Activated T-cell treated with anti-CD3 and anti-CD28 coated beads, Interleukin-2, amount 50 U/mL, for 72 hours (primary cell): ENCODE measurements at regions not wholly inside any gene's neighbourhood (a gene's known extent, or its start where the extent isn't known, plus 50 kb on each side); places are given as distances from the start of the nearest gene placed in this dataset.

Experiments used
- ATAC-seq, 2 donors: fragments of 150-1000 bp; cut with Tn5 transposase; replicated peaks in 1 of 2; 2 replicates each; pipeline ENCODE4 v1.10.0; 2021; ENCODE audit warnings: moderate library complexity in 2 of 2, mild to moderate bottlenecking in 1 of 2
- DNase-seq, 2 donors: peaks; one replicate each; pipeline ENCODE4 v3.0.0; 2021 to 2022; ENCODE audit warnings: mixed read lengths in 1 of 2
- H3K27ac Mint-ChIP-seq: one replicate; pipeline ENCODE4 v1.8.0; 2022; ENCODE audit warnings: mild to moderate bottlenecking, moderate library complexity, mixed read lengths
- H3K27me3 Mint-ChIP-seq: one replicate; pipeline ENCODE4 v1.8.0; 2022; ENCODE audit warnings: low read depth, mixed read lengths
- H3K36me3 Mint-ChIP-seq, 2 donors: one replicate each; pipeline ENCODE4 v1.8.0; 2022; ENCODE audit warnings: mixed read lengths in 2 of 2, mild to moderate bottlenecking in 1 of 2; ENCODE audit not compliant: insufficient read depth in 2 of 2
- H3K4me1 Mint-ChIP-seq: one replicate; pipeline ENCODE4 v1.8.0; 2022; ENCODE audit warnings: low read depth, mixed read lengths
- H3K4me3 Mint-ChIP-seq, 2 donors: one replicate each; pipeline ENCODE4 v1.8.0; 2022; ENCODE audit warnings: mild to moderate bottlenecking in 2 of 2, mixed read lengths in 2 of 2, moderate library complexity in 2 of 2
- H3K9me3 Mint-ChIP-seq, 2 donors: one replicate each; pipeline ENCODE4 v1.8.0; 2022; ENCODE audit warnings: mixed read lengths in 2 of 2

DNA sequence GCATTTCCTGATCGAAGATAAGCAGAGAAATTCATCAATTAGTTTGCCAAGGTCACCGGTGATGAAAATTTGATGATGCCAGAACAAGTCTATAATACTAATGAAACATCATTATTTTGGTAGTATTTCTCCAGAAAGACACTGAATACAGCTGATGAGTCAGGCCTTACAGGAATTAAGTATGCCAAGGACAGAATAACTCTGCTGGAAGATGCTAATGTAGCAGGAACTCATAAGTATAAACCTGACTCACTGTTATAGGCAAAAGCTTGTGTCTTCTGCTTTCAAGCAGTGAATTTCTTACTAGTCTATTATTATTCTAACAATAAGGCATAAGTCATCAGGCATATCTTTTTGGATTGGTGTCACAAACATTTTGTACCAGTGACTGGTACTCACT, 1825.1 kb upstream of the IGFBP7 start:
- H3K4me3 Mint-ChIP-seq = no peak overlapping the region
- no peaks in the 10 kb centered on the region for H3K27me3 Mint-ChIP-seq
- H3K4me1 Mint-ChIP-seq = no peaks in the 10 kb centered on the region
- no peak overlapping the region for H3K27ac Mint-ChIP-seq
- DNase-seq = no peak
- no peak for ATAC-seq
- H3K9me3 Mint-ChIP-seq = peaks cover 5 to 6% of the 10 kb centered on the region in 2 donors
- no peaks in the 10 kb centered on the region for H3K36me3 Mint-ChIP-seq

DNA sequence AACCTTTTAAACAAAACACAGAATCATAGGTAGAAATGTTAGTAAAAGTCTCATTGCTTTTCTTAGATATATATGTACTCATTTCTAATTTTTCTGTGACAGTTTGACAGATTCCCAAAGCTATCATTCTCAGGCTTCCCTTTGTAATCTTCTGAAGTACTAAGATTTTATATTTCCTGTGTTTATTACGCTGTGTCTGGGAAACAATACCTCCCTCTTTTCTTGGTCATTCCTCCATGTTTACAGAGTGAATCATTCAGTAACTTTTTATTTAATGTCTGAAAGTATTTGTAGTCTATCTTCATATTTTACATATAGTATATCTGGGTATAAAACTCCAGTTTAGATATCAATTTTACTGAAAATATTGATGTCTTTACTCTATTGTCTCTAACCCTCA, 1826.3 kb upstream of the IGFBP7 start:
- ATAC-seq (no peak), DNase-seq (no peak)
- Mint-ChIP-seq H3K27ac (no peak overlapping the region), H3K4me3 (no peak overlapping the region), H3K27me3 (no peaks in the 10 kb centered on the region), H3K9me3 (peaks cover 2 to 3% of the 10 kb centered on the region in 2 donors), H3K4me1 (no peaks in the 10 kb centered on the region), H3K36me3 (no peaks in the 10 kb centered on the region)

DNA sequence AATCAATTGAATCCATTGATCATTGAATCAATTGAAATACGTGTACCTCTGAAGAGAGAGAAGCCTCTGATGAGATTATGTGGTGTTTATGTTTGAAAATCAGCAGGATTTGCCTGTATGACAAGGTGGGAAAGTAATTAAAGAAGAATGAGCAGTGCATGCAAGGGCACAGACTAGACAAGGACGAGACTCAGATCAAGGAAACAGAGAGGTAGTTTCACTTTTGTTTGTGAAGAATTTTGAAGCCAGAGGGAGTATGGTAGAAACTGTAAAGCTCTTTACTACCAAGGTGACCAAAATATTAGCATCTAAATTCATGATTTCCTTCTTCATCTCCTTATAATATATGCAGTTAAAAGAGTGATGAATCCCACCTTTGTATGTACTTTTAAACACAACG, 1830.0 kb upstream of the IGFBP7 start:
- Mint-ChIP-seq H3K27me3 (no peaks in the 10 kb centered on the region), H3K4me3 (no peak overlapping the region), H3K36me3 (no peaks in the 10 kb centered on the region), H3K27ac (no peak overlapping the region), H3K4me1 (no peaks in the 10 kb centered on the region), H3K9me3 (peaks cover 2 to 6% of the 10 kb centered on the region in 2 donors)
- ATAC-seq (no peak), DNase-seq (no peak)

GRCh38 chr4:58941286-58941685, 1831.1 kb upstream of the IGFBP7 start:
- no peak for ATAC-seq
- H3K4me1 Mint-ChIP-seq = no peaks in the 10 kb centered on the region
- H3K36me3 Mint-ChIP-seq = no peaks in the 10 kb centered on the region
- no peak overlapping the region for H3K4me3 Mint-ChIP-seq
- H3K9me3 Mint-ChIP-seq = peaks cover 2 to 6% of the 10 kb centered on the region in 2 donors
- H3K27ac Mint-ChIP-seq = no peak overlapping the region
- H3K27me3 Mint-ChIP-seq = no peaks in the 10 kb centered on the region
- no peak for DNase-seq

DNA sequence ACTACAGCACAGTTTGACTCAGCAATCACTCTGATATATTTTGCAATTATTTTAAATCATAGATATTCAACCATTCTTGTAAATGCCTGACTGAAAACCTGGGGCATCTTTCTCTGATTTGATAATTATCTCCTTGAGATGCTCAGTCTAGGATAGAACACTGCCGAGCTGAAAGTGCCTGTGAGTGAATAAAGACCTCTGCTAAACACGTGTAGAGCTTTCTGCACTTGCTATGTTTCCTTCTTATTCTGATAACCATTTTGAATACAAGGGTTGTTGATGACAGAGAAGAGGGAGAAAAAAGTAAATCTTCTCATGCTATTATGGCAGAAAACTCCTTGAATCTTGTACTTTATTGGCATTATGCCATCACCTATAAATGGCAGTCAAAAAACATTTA, 1843.4 kb upstream of the IGFBP7 start:
- H3K4me3 Mint-ChIP-seq = no peak overlapping the region

GRCh38 chr4:58957711-58958110, 1847.5 kb upstream of the IGFBP7 start:
- Mint-ChIP-seq H3K27me3 (no peaks in the 10 kb centered on the region), H3K9me3 (peaks cover 10 to 11% of the 10 kb centered on the region in 2 donors)

More for the DNA sequence above, 1843.4 kb upstream of the IGFBP7 start:
- no peak for ATAC-seq
- Mint-ChIP-seq H3K9me3 (peaks cover 7 to 12% of the 10 kb centered on the region in 2 donors), H3K27me3 (no peaks in the 10 kb centered on the region), H3K36me3 (peaks cover 0 to under 1% of the 10 kb centered on the region in 2 donors), H3K27ac (no peak overlapping the region), H3K4me1 (no peaks in the 10 kb centered on the region)
- no peak for DNase-seq

GRCh38 chr4:58961283-58961682, 1851.1 kb upstream of the IGFBP7 start:
- Mint-ChIP-seq H3K36me3 (no peaks in the 10 kb centered on the region), H3K9me3 (peaks cover 6 to 10% of the 10 kb centered on the region in 2 donors), H3K27ac (no peak overlapping the region), H3K4me1 (no peaks in the 10 kb centered on the region), H3K27me3 (no peaks in the 10 kb centered on the region), H3K4me3 (no peak overlapping the region)
- DNase-seq = no peak
- no peak for ATAC-seq

More at GRCh38 chr4:58957711-58958110, 1847.5 kb upstream of the IGFBP7 start:
- no peak for DNase-seq
- H3K27ac Mint-ChIP-seq = no peak overlapping the region
- no peaks in the 10 kb centered on the region for H3K36me3 Mint-ChIP-seq
- no peaks in the 10 kb centered on the region for H3K4me1 Mint-ChIP-seq
- ATAC-seq = no peak
- no peak overlapping the region for H3K4me3 Mint-ChIP-seq

DNA sequence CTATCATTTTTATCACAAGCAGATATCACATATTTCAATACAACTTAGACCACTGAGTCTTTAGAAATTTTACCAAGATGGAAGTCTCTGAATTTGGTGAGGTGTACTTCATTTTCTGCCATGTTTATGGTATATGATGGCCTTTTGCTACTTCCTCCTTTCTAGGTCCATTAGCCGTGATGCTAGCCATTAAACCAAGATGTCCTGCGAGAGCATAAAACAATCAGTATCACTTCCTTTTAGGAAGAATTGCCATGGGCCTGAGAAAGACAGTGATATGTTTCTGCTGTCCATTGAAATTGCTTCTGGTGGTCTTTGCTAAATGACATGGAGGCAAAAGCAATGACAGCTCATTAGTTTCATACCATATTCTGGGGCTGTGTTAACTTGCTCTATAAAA, 1851.7 kb upstream of the IGFBP7 start:
- DNase-seq = no peak
- Mint-ChIP-seq H3K27ac (no peak overlapping the region), H3K4me1 (no peaks in the 10 kb centered on the region), H3K36me3 (no peaks in the 10 kb centered on the region), H3K4me3 (no peak overlapping the region), H3K9me3 (peaks cover 6 to 10% of the 10 kb centered on the region in 2 donors), H3K27me3 (no peaks in the 10 kb centered on the region)
- no peak for ATAC-seq

DNA sequence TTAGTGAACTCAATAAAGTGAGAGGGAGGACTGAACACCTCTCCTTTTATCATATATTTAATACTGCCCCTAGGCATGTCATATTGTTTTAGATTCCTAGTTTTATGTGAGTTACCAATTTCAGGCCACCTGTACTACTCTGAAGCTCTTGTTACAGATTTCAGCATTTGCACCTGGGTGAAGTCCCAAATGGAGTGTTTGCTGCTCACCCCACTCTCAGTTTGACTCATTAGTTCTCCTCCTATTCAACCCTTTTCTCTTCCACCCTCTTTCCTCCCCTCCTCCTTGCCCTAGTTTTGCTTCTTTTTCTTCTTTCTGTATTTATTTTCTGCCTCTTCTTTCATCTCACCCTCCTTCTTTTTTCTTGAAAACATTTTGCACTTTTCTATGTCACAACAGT, 1852.2 kb upstream of the IGFBP7 start:
- ATAC-seq (no peak), DNase-seq (no peak)
- Mint-ChIP-seq H3K4me3 (no peak overlapping the region), H3K9me3 (peaks cover 6 to 10% of the 10 kb centered on the region in 2 donors), H3K27me3 (no peaks in the 10 kb centered on the region), H3K36me3 (no peaks in the 10 kb centered on the region), H3K27ac (no peak overlapping the region), H3K4me1 (no peaks in the 10 kb centered on the region)

GRCh38 chr4:58981828-58982227, 1871.6 kb upstream of the IGFBP7 start:
- Mint-ChIP-seq H3K4me3 (no peak overlapping the region), H3K27me3 (no peaks in the 10 kb centered on the region), H3K4me1 (no peaks in the 10 kb centered on the region), H3K27ac (no peak overlapping the region), H3K9me3 (peaks cover 4 to 6% of the 10 kb centered on the region in 2 donors), H3K36me3 (no peaks in the 10 kb centered on the region)
- DNase-seq (no peak), ATAC-seq (no peak)

DNA sequence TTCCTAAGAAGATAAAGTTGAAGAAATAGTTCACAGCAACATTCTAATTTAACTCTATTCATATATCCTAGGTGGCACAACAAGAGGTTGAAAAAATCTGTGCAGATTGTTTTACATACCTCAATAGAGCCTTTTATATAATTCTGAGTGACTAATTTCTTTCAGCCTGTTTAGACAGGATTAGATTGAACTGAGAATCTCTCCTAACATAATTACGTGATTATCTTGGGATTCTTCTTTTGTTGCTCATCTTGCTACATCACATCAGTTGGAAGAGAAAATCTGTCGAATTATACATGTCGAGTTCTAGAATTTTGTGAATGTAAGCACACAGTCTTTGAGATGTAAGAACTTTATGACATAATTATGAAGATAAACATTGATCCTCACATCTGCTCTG, 1873.7 kb upstream of the IGFBP7 start:
- H3K27ac Mint-ChIP-seq = no peak overlapping the region
- peaks cover 8 to 13% of the 10 kb centered on the region in 2 donors for H3K9me3 Mint-ChIP-seq
- ATAC-seq (no peak), DNase-seq (no peak)
- peaks cover 0 to 2% of the 10 kb centered on the region in 2 donors for H3K36me3 Mint-ChIP-seq
- no peaks in the 10 kb centered on the region for H3K27me3 Mint-ChIP-seq
- no peak overlapping the region for H3K4me3 Mint-ChIP-seq
- H3K4me1 Mint-ChIP-seq = no peaks in the 10 kb centered on the region

DNA sequence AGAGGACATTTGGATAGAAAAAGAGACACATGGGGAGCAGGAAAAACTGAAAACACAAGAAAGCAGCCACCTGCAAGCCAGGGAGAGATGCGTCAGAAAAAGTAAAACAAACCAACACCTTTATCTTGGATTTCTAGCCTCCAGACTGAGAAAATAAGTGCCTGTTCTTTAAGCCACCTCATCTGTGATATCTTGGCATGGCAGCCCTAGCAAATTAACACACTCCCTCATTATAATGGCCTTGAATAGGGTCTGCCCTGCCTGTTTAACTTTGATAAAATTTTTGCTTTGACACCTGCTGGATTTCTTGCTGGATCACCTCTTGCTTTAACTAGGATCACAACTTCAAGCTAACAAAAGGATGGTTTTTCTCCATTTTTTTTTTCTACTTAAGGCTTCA, 1892.0 kb upstream of the IGFBP7 start:
- Mint-ChIP-seq H3K36me3 (peaks cover 0 to 1% of the 10 kb centered on the region in 2 donors), H3K27ac (no peak overlapping the region), H3K27me3 (no peaks in the 10 kb centered on the region), H3K9me3 (peaks cover 5 to 17% of the 10 kb centered on the region in 2 donors), H3K4me1 (no peaks in the 10 kb centered on the region), H3K4me3 (no peak overlapping the region)
- ATAC-seq (no peak), DNase-seq (no peak)

- Mint-ChIP-seq H3K27ac (no peak overlapping the region), H3K27me3 (no peaks in the 10 kb centered on the region), H3K9me3 (peaks cover 3 to 4% of the 10 kb centered on the region in 2 donors), H3K4me1 (no peaks in the 10 kb centered on the region), H3K36me3 (no peaks in the 10 kb centered on the region), H3K4me3 (no peak overlapping the region)
- DNase-seq (no peak), ATAC-seq (no peak)
Observed at GRCh38 chr4:59024257-59024656, 1914.1 kb upstream of the IGFBP7 start.

GRCh38 chr4:59037812-59038211, 1927.6 kb upstream of the IGFBP7 start:
- Mint-ChIP-seq H3K27ac (no peak overlapping the region), H3K4me3 (no peak overlapping the region), H3K9me3 (peaks cover under 1 to 2% of the 10 kb centered on the region in 2 donors), H3K27me3 (no peaks in the 10 kb centered on the region), H3K36me3 (no peaks in the 10 kb centered on the region), H3K4me1 (no peaks in the 10 kb centered on the region)
- DNase-seq (no peak), ATAC-seq (no peak)
